GM23248 (cell line): ENCODE measurements at regions not wholly inside any gene's neighbourhood (a gene's known extent, or its start where the extent isn't known, plus 50 kb on each side); places are given as distances from the start of the nearest gene placed in this dataset.
A peak's percentile ranks its signal among the peaks of the same experiment; 100 is the strongest.

Source experiments
- DNase-seq: peaks from one replicate; pipeline ENCODE4 v3.0.0-alpha.2; 2015
- H2AFZ ChIP-seq: fragments of 200-600 bp; sonication (generic); 2 replicates; pipeline ENCODE4 v1.6.1; 2016; ENCODE audit warnings: antibody characterized with exemption
- H3F3A ChIP-seq: fragments of 200-600 bp; sonication (generic); 2 replicates; pipeline ENCODE4 v1.6.1; 2016; ENCODE audit warnings: mild to moderate bottlenecking, antibody characterized with exemption, mixed run types; ENCODE audit not compliant: insufficient read depth
- H3K27ac ChIP-seq: fragments of 200-600 bp; sonication (generic); 2 replicates; pipeline ENCODE4 v1.5.1; 2016; ENCODE audit warnings: mild to moderate bottlenecking
- H3K27me3 ChIP-seq: fragments of 200-600 bp; sonication (generic); replicated peaks from 2 replicates; pipeline ENCODE4 v1.6.1; 2016; ENCODE audit warnings: mild to moderate bottlenecking; ENCODE audit not compliant: insufficient read depth
- H3K36me3 ChIP-seq: fragments of 200-600 bp; sonication (generic); 2 replicates; pipeline ENCODE4 v1.6.1; 2016; ENCODE audit warnings: low read depth, mild to moderate bottlenecking
- H3K4me1 ChIP-seq: fragments of 200-600 bp; sonication (generic); 2 replicates; pipeline ENCODE4 v1.6.1; 2016; ENCODE audit warnings: mild to moderate bottlenecking; ENCODE audit not compliant: insufficient read depth
- H3K4me2 ChIP-seq: fragments of 200-600 bp; sonication (generic); one replicate; pipeline ENCODE4 v1.6.1; 2016; ENCODE audit warnings: mild to moderate bottlenecking; ENCODE audit not compliant: unreplicated experiment
- H3K4me3 ChIP-seq: fragments of 200-600 bp; sonication (generic); 2 replicates; pipeline ENCODE4 v1.5.1; 2016; ENCODE audit warnings: mild to moderate bottlenecking
- H3K79me2 ChIP-seq: fragments of 200-600 bp; sonication (generic); 2 replicates; pipeline ENCODE4 v1.6.1; 2016; ENCODE audit warnings: mild to moderate bottlenecking; ENCODE audit not compliant: insufficient read depth
- H3K9ac ChIP-seq: fragments of 200-600 bp; sonication (generic); 2 replicates; pipeline ENCODE4 v1.6.1; 2016; ENCODE audit warnings: mild to moderate bottlenecking
- H3K9me2 ChIP-seq: fragments of 200-600 bp; sonication (generic); 2 replicates; pipeline ENCODE4 v1.6.1; 2016; ENCODE audit warnings: mixed run types, mild to moderate bottlenecking, moderate library complexity; ENCODE audit not compliant: insufficient read depth
- H3K9me3 ChIP-seq: fragments of 200-600 bp; sonication (generic); one replicate; pipeline ENCODE4 v1.6.1; 2017; ENCODE audit warnings: low read depth
- H4K20me1 ChIP-seq: fragments of 200-600 bp; sonication (generic); 2 replicates; pipeline ENCODE4 v1.6.0; 2016; ENCODE audit not compliant: insufficient read depth
- EZH2 ChIP-seq: fragments of 200-600 bp; sonication (generic); IDR thresholded peaks from 2 replicates; pipeline ENCODE4 v1.6.1; 2018; ENCODE audit warnings: antibody characterized with exemption, mild to moderate bottlenecking; ENCODE audit not compliant: insufficient read depth, poor library complexity, severe bottlenecking
- EZH2phosphoT487 ChIP-seq: fragments of 200-600 bp; sonication (generic); IDR thresholded peaks from 2 replicates; pipeline ENCODE4 v1.6.1; 2018; ENCODE audit warnings: antibody characterized with exemption, moderate library complexity, mild to moderate bottlenecking, low read depth; ENCODE audit not compliant: insufficient read depth
- WGBS, 2 experiments: methylation state at CpG; one replicate each; pipeline ENCODE4 v1.1.6; 2015 to 2017; ENCODE audit warnings: low lambda C conversion rate in 2 of 2, low coverage in 1 of 2; ENCODE audit errors: missing lambda C conversion rate in 2 of 2; 5-methylcytosine and 5-hydroxymethylcytosine counted together
- in situ Hi-C: fragments of 300-500 bp; cut with MboI; formaldehyde crosslinking; loops from 2 replicates; pipeline ENCODE4 v1.15.0; 2020

GRCh38 chr16:65540901-65541300 lies 419.0 kb upstream of the CDH11 start:
- TF ChIP-seq EZH2phosphoT487: no peak
- TF ChIP-seq EZH2: no peak
- Histone ChIP-seq H3K79me2 (no peaks in the 10 kb centered on the region), H3K4me1 (peaks cover 36% of the 10 kb centered on the region), H3K36me3 (no peaks in the 10 kb centered on the region), H3K27ac (no peak overlapping the region), H3K4me3 (no peak overlapping the region), H3K9ac (no peak overlapping the region), H3K9me2 (peaks cover 4% of the 10 kb centered on the region; the same call in 1 of the 2 replicates), H3K9me3 (no peaks in the 10 kb centered on the region), H3F3A (peaks cover 34% of the 10 kb centered on the region), H3K4me2 (no peak overlapping the region), H4K20me1 (no peaks in the 10 kb centered on the region), H3K27me3 (no peaks in the 10 kb centered on the region), H2AFZ (no peak overlapping the region)
- DNase-seq: no peak
- in situ Hi-C loops: no loop called here

GRCh38 chr16:65538976-65539375 lies 417.1 kb upstream of the CDH11 start:
- Histone ChIP-seq H3K4me2 (peak overlapping the region; percentile 13), H3K9me2 (no peaks in the 10 kb centered on the region), H3F3A (peaks cover 32% of the 10 kb centered on the region), H3K4me1 (peaks cover 31% of the 10 kb centered on the region), H3K27me3 (no peaks in the 10 kb centered on the region), H2AFZ (peak overlapping the region; percentile 19; the same call in 1 of the 2 replicates), H3K9me3 (no peaks in the 10 kb centered on the region), H3K36me3 (no peaks in the 10 kb centered on the region), H3K4me3 (no peak overlapping the region), H3K27ac (peak overlapping the region; percentile 70), H3K79me2 (no peaks in the 10 kb centered on the region), H3K9ac (no peak overlapping the region), H4K20me1 (no peaks in the 10 kb centered on the region)
- in situ Hi-C loops: no loop called here
- 1 to 3% methylated on average over 3 of the region's 3 CpGs for WGBS, 2 experiments
- DNase-seq: peak; percentile 84
- TF ChIP-seq EZH2phosphoT487: no peak
- TF ChIP-seq EZH2: no peak

- WGBS, 2 experiments: 0 to 13% methylated on average over 1 of the region's 1 CpG
Measured at GRCh38 chr16:65537336-65537735, 415.5 kb upstream of the CDH11 start.

GRCh38 chr16:65534121-65534528 lies 412.3 kb upstream of the CDH11 start:
- Histone ChIP-seq H4K20me1 (no peaks in the 10 kb centered on the region), H3K36me3 (no peaks in the 10 kb centered on the region), H3K9me3 (no peaks in the 10 kb centered on the region), H3K27me3 (no peaks in the 10 kb centered on the region), H3K27ac (peak overlapping the region; percentile 54), H3K79me2 (no peaks in the 10 kb centered on the region), H3F3A (peaks cover 29% of the 10 kb centered on the region), H3K4me3 (no peak overlapping the region), H2AFZ (peak overlapping the region; percentile 67), H3K4me1 (peaks cover 48% of the 10 kb centered on the region), H3K9me2 (no peaks in the 10 kb centered on the region), H3K4me2 (peak overlapping the region; percentile 22), H3K9ac (no peak overlapping the region)
- TF ChIP-seq EZH2phosphoT487 (no peak), EZH2 (no peak)
- in situ Hi-C loops: no loop called here
- DNase-seq: peak; percentile 73
- WGBS, 2 experiments: 29% methylated on average over 2 of the region's 2 CpGs

More at GRCh38 chr16:65537336-65537735, 415.5 kb upstream of the CDH11 start:
- H3K27me3 ChIP-seq: no peaks in the 10 kb centered on the region
- H3K4me2 ChIP-seq: no peak overlapping the region
- no peaks in the 10 kb centered on the region for H3K9me2 ChIP-seq
- no peak overlapping the region for H3K27ac ChIP-seq
- H3K9me3 ChIP-seq: no peaks in the 10 kb centered on the region
- H4K20me1 ChIP-seq: no peaks in the 10 kb centered on the region
- no peak overlapping the region for H3K4me3 ChIP-seq
- in situ Hi-C loops: no loop called here
- peaks cover 38% of the 10 kb centered on the region for H3F3A ChIP-seq
- no peak overlapping the region for H3K9ac ChIP-seq
- no peaks in the 10 kb centered on the region for H3K36me3 ChIP-seq
- no peaks in the 10 kb centered on the region for H3K79me2 ChIP-seq
- peak; percentile 56 for DNase-seq
- no peak overlapping the region for H2AFZ ChIP-seq
- peaks cover 45% of the 10 kb centered on the region for H3K4me1 ChIP-seq
- TF ChIP-seq EZH2phosphoT487 (no peak), EZH2 (no peak)

- in situ Hi-C loops: no loop called here
- Histone ChIP-seq H3K4me2 (peak overlapping the region; percentile 96), H4K20me1 (no peaks in the 10 kb centered on the region), H3F3A (peaks cover 16% of the 10 kb centered on the region), H3K36me3 (no peaks in the 10 kb centered on the region), H3K9me2 (no peaks in the 10 kb centered on the region), H3K9ac (peak overlapping the region; percentile 69; the same call in 1 of the 2 replicates), H3K79me2 (no peaks in the 10 kb centered on the region), H2AFZ (peak overlapping the region; percentile 94), H3K4me1 (peaks cover 39% of the 10 kb centered on the region), H3K4me3 (peak overlapping the region; percentile 71; the same call in 1 of the 2 replicates), H3K27ac (no peak overlapping the region), H3K27me3 (no peaks in the 10 kb centered on the region), H3K9me3 (no peaks in the 10 kb centered on the region)
- DNase-seq: no peak
- TF ChIP-seq EZH2: no peak
- no peak for TF ChIP-seq EZH2phosphoT487
- 76 to 88% methylated on average over 2 of the region's 2 CpGs for WGBS, 2 experiments
Measured at GRCh38 chr16:65532846-65533245, 411.0 kb upstream of the CDH11 start.
